H9 (cell line): ENCODE measurements at regions not wholly inside any gene's neighbourhood (a gene's known extent, or its start where the extent isn't known, plus 50 kb on each side); places are given as distances from the start of the nearest gene placed in this dataset.
"Not testable (repeated sequence)": the region's sequence is repeated elsewhere in the genome, so short reads cannot be mapped to it uniquely, and the experiment has no call there.

ENCODE experiments used
- DNase-seq: peaks from one replicate; pipeline ENCODE4 v3.0.0-alpha.2; 2017
- H2AFZ ChIP-seq: one replicate; pipeline ENCODE4 v1.6.1; 2013; ENCODE audit warnings: mild to moderate bottlenecking, low read length, control low read depth, moderate library complexity
- H2AK5ac ChIP-seq: 2 replicates; pipeline ENCODE4 v1.6.1; 2013; ENCODE audit warnings: low read length, control low read depth, mixed read lengths; ENCODE audit not compliant: insufficient read length
- H2BK120ac ChIP-seq: one replicate; pipeline ENCODE4 v1.6.1; 2013; ENCODE audit warnings: low read depth, mild to moderate bottlenecking, low read length, control low read depth, inconsistent platforms; ENCODE audit not compliant: poor library complexity, severe bottlenecking
- H2BK12ac ChIP-seq: 2 replicates; pipeline ENCODE4 v1.6.1; 2013; ENCODE audit warnings: low read length, control low read depth, mixed read lengths, low read depth; ENCODE audit not compliant: insufficient read length
- H2BK15ac ChIP-seq: 2 replicates; pipeline ENCODE4 v1.6.1; 2013; ENCODE audit warnings: low read depth, low read length, control low read depth
- H2BK20ac ChIP-seq: one replicate; pipeline ENCODE4 v1.6.1; 2013; ENCODE audit warnings: low read depth, mild to moderate bottlenecking, low read length, control low read depth, inconsistent platforms; ENCODE audit not compliant: poor library complexity, severe bottlenecking
- H2BK5ac ChIP-seq: 2 replicates; pipeline ENCODE4 v1.6.1; 2013; ENCODE audit warnings: low read length, control low read depth, mixed read lengths; ENCODE audit not compliant: insufficient read length
- H3K14ac ChIP-seq: 2 replicates; pipeline ENCODE4 v1.6.1; 2013; ENCODE audit warnings: low read length, control low read depth; ENCODE audit not compliant: insufficient read depth
- H3K18ac ChIP-seq: 2 replicates; pipeline ENCODE4 v1.6.1; 2013; ENCODE audit warnings: low read depth, mild to moderate bottlenecking, mixed read lengths, low read length, control low read depth; ENCODE audit not compliant: insufficient read length
- H3K23ac ChIP-seq: 2 replicates; pipeline ENCODE4 v1.6.1; 2013; ENCODE audit warnings: low read length, control low read depth, mixed read lengths, low read depth; ENCODE audit not compliant: insufficient read length
- H3K23me2 ChIP-seq: 2 replicates; pipeline ENCODE4 v1.6.1; 2013; ENCODE audit warnings: low read depth, mild to moderate bottlenecking, mixed read lengths, low read length, control low read depth; ENCODE audit not compliant: insufficient read length, poor library complexity, severe bottlenecking
- H3K27ac ChIP-seq: 2 replicates; pipeline ENCODE4 v1.5.1; 2013; ENCODE audit warnings: low read length, control low read depth, mixed read lengths, low read depth; ENCODE audit not compliant: insufficient read length
- H3K27me3 ChIP-seq: 2 replicates; pipeline ENCODE4 v1.6.1; 2013; ENCODE audit warnings: low read length, control low read depth, inconsistent platforms; ENCODE audit not compliant: insufficient read depth
- H3K4ac ChIP-seq: 2 replicates; pipeline ENCODE4 v1.6.1; 2013; ENCODE audit warnings: low read depth, mild to moderate bottlenecking, control low read depth, inconsistent platforms, low read length, moderate library complexity
- H3K4me1 ChIP-seq: 2 replicates; pipeline ENCODE4 v1.6.1; 2013; ENCODE audit warnings: low read length, control low read depth, inconsistent platforms; ENCODE audit not compliant: insufficient read depth
- H3K4me2 ChIP-seq: 2 replicates; pipeline ENCODE4 v1.6.1; 2013; ENCODE audit warnings: low read length, control low read depth, mixed read lengths; ENCODE audit not compliant: insufficient read length, insufficient read depth
- H3K56ac ChIP-seq: 2 replicates; pipeline ENCODE4 v1.6.1; 2013; ENCODE audit warnings: low read depth, mild to moderate bottlenecking, mixed read lengths, low read length, control low read depth; ENCODE audit not compliant: insufficient read length
- H3K79me1 ChIP-seq: 2 replicates; pipeline ENCODE4 v1.6.1; 2013; ENCODE audit warnings: low read depth, mild to moderate bottlenecking, moderate library complexity, low read length, control low read depth, inconsistent platforms; ENCODE audit not compliant: insufficient read depth, poor library complexity, severe bottlenecking
- H3K79me2 ChIP-seq: 2 replicates; pipeline ENCODE4 v1.6.1; 2013; ENCODE audit warnings: low read length, control low read depth, inconsistent platforms; ENCODE audit not compliant: insufficient read depth
- H3K9ac ChIP-seq: 2 replicates; pipeline ENCODE4 v1.6.1; 2013; ENCODE audit warnings: low read length, control low read depth, mixed read lengths; ENCODE audit not compliant: insufficient read length; ENCODE audit errors: extremely low read depth
- H3K9me3 ChIP-seq: one replicate; pipeline ENCODE4 v1.6.1; 2013; ENCODE audit warnings: low read depth, low read length, inconsistent platforms; ENCODE audit not compliant: control insufficient read depth
- H3T11ph ChIP-seq: one replicate; pipeline ENCODE4 v1.6.1; 2013; ENCODE audit warnings: mild to moderate bottlenecking, low read length, control low read depth, inconsistent platforms
- H4K20me1 ChIP-seq: one replicate; pipeline ENCODE4 v1.6.1; 2013; ENCODE audit not compliant: control insufficient read depth, insufficient read length, insufficient read depth
- H4K5ac ChIP-seq: 2 replicates; pipeline ENCODE4 v1.6.1; 2013; ENCODE audit warnings: low read depth, mild to moderate bottlenecking, mixed read lengths, low read length, control low read depth; ENCODE audit not compliant: insufficient read length
- H4K8ac ChIP-seq: replicated peaks from 2 replicates; pipeline ENCODE4 v1.6.1; 2013; ENCODE audit warnings: low read length, control low read depth, mixed read lengths, low read depth; ENCODE audit not compliant: insufficient read length
- H4K91ac ChIP-seq: 2 replicates; pipeline ENCODE4 v1.6.1; 2013; ENCODE audit warnings: low read depth, mild to moderate bottlenecking, moderate library complexity, mixed read lengths, low read length, control low read depth; ENCODE audit not compliant: insufficient read length
- H3K27ac Mint-ChIP-seq, 3 experiments: 2 replicates in 2 of 3; 3 replicates in 1 of 3; pipeline ENCODE4 v1.8.0; 2020 to 2021; ENCODE audit warnings: mixed read lengths in 3 of 3, mild to moderate bottlenecking in 1 of 3, moderate library complexity in 1 of 3
- H3K27me3 Mint-ChIP-seq: 2 replicates; pipeline ENCODE4 v1.8.0; 2021; ENCODE audit warnings: low read depth, mild to moderate bottlenecking, moderate library complexity, mixed read lengths
- H3K36me3 Mint-ChIP-seq, 3 experiments: 2 replicates in 2 of 3; 3 replicates in 1 of 3; pipeline ENCODE4 v1.8.0; 2020 to 2021; ENCODE audit warnings: low read depth in 3 of 3, mixed read lengths in 3 of 3; ENCODE audit not compliant: insufficient read depth in 1 of 3
- H3K4me1 Mint-ChIP-seq, 2 experiments: 2 replicates each; pipeline ENCODE4 v1.8.0; 2020; ENCODE audit warnings: mixed read lengths in 2 of 2
- H3K4me3 Mint-ChIP-seq, 2 experiments: 2 replicates in 1 of 2; 3 replicates in 1 of 2; pipeline ENCODE4 v1.8.0; 2020 to 2021; ENCODE audit warnings: mild to moderate bottlenecking in 2 of 2, mixed read lengths in 2 of 2, moderate library complexity in 1 of 2
- H3K9me3 Mint-ChIP-seq, 2 experiments: 2 replicates in 1 of 2; 3 replicates in 1 of 2; pipeline ENCODE4 v1.8.0; 2020; ENCODE audit warnings: mild to moderate bottlenecking in 2 of 2, mixed read lengths in 2 of 2, moderate library complexity in 1 of 2
- WGBS: extraction: QIAGEN DNeasy Blood & Tissue Kit; methylation state at CpG from one replicate; pipeline ENCODE4 v1.1.7; 2013; ENCODE audit warnings: missing lambda C conversion rate, low lambda C conversion rate, mixed read lengths; ENCODE audit not compliant: insufficient read length; ENCODE audit errors: extremely low coverage; 5-methylcytosine and 5-hydroxymethylcytosine counted together

GRCh38 chr4:118447397-118447796, 94.6 kb upstream of the PRSS12 start:
- not testable (repeated sequence) for H3K79me2 ChIP-seq, H3K4me2 ChIP-seq, H4K20me1 ChIP-seq, DNase-seq, H3K4me3 Mint-ChIP-seq, H4K5ac ChIP-seq, H3K4me1 ChIP-seq, H3K23me2 ChIP-seq, H3K14ac ChIP-seq, H3K56ac ChIP-seq, H3K79me1 ChIP-seq, H2BK5ac ChIP-seq, H3K27ac ChIP-seq, H2AFZ ChIP-seq, H2BK15ac ChIP-seq, H3K9me3 Mint-ChIP-seq, H2BK12ac ChIP-seq, H3K18ac ChIP-seq, H3K23ac ChIP-seq, H3K4ac ChIP-seq, H3K9ac ChIP-seq, H2BK120ac ChIP-seq, H3K27ac Mint-ChIP-seq, H2BK20ac ChIP-seq, H3K27me3 Mint-ChIP-seq, H3T11ph ChIP-seq, H3K9me3 ChIP-seq, H2AK5ac ChIP-seq, H4K91ac ChIP-seq, H3K4me1 Mint-ChIP-seq, H4K8ac ChIP-seq, H3K36me3 Mint-ChIP-seq, H3K27me3 ChIP-seq
- no CpG with 5 or more reads among the region's 3 CpGs for WGBS

- not testable (repeated sequence) for H3K79me2 ChIP-seq, H4K5ac ChIP-seq, H3K23ac ChIP-seq, H3K79me1 ChIP-seq, H4K20me1 ChIP-seq, H3K4me2 ChIP-seq, H3K9ac ChIP-seq, H3K56ac ChIP-seq, H3K23me2 ChIP-seq, H2BK120ac ChIP-seq, H3K9me3 ChIP-seq, H2BK5ac ChIP-seq, H4K8ac ChIP-seq, H3K27ac ChIP-seq, H2BK15ac ChIP-seq, H3K27me3 ChIP-seq, H3K27me3 Mint-ChIP-seq, H4K91ac ChIP-seq, H3K9me3 Mint-ChIP-seq, H3K27ac Mint-ChIP-seq, H3T11ph ChIP-seq, H3K36me3 Mint-ChIP-seq, H3K4me3 Mint-ChIP-seq, DNase-seq, H2AFZ ChIP-seq, H2AK5ac ChIP-seq, H3K4me1 Mint-ChIP-seq, H3K14ac ChIP-seq, H2BK20ac ChIP-seq, H3K4me1 ChIP-seq, H3K4ac ChIP-seq, H2BK12ac ChIP-seq, H3K18ac ChIP-seq
- WGBS: no CpG with 5 or more reads among the region's 1 CpG
Observed at GRCh38 chr4:118454857-118455256, 102.1 kb upstream of the PRSS12 start.
